ENCODE measurements at regions not wholly inside any gene's neighbourhood (a gene's known extent, or its start where the extent isn't known, plus 50 kb on each side); places are given as distances from the start of the nearest gene placed in this dataset.
A peak's percentile ranks its signal among the peaks of the same experiment; 100 is the strongest.

GRCh38 chr4:89482251-89482650, 174.7 kb upstream of the GPRIN3 start:
- no peak for ATAC-seq
- intact Hi-C loops (cut with DNase I), result no loop called here
- no peak for DNase-seq (ENCODE audit: low spot score)

DNA sequence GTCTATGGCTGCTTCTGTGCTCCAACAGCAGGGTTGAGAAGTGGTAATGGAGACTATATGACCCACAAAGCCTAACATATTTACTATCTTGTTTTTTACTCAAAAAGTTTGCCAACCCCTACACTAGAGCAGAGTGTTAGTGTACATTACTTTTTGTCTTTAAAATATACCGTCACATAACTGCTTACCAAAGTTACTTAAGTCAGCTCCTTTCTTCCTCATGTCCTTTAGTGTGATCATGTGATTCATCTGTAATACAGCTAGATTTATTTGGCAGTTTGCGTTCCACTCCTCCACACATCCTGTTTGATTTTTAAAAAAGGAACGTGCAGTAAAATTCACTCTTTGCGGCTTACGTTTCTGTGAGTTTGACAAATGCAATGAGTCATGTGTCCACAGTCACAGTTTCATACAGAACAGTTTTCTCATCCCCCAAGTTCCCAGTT, 162.4 kb upstream of the GPRIN3 start:
- ATAC-seq, result peak; percentile 76
- intact Hi-C loops (cut with DNase I), result no loop called here
- no peak for DNase-seq (ENCODE audit: low spot score)

- DNase-seq (ENCODE audit: low spot score), result no peak
- ATAC-seq, result peak; percentile 30
- intact Hi-C loops (cut with DNase I), result no loop called here
Observed at GRCh38 chr4:89469516-89469915, 161.9 kb upstream of the GPRIN3 start.

DNA sequence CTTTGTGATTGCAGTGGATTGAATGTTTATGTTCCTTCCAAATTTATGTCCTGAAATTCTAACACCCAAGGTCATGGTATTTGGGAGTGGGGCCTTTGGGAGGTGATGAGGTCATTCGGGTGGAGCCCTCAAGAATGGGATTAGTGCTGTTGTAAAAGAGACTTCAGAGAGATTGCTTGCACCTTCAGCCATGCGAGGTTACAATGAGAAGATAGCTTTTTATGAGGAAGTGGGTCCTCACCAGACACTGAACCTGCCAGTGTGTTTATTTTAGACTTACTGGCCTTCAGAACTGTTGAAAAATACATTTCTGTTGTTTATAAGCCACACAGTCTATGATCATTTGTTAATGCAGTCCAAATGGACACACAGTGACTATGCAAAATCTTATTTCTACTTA, 161.0 kb upstream of the GPRIN3 start:
- DNase-seq (ENCODE audit: low spot score), result no peak
- intact Hi-C loops (cut with DNase I), result no loop called here
- ATAC-seq, result no peak

GRCh38 chr4:89463341-89463740, 155.7 kb upstream of the GPRIN3 start:
- intact Hi-C loops (cut with DNase I), result no loop called here

GRCh38 chr4:89447543-89447942, 139.9 kb upstream of the GPRIN3 start:
- intact Hi-C loops (cut with DNase I), result no loop called here
- ATAC-seq (no peak), DNase-seq (ENCODE audit: low spot score) (no peak)

More at GRCh38 chr4:89463341-89463740, 155.7 kb upstream of the GPRIN3 start:
- DNase-seq (ENCODE audit: low spot score) (no peak), ATAC-seq (no peak)

DNA sequence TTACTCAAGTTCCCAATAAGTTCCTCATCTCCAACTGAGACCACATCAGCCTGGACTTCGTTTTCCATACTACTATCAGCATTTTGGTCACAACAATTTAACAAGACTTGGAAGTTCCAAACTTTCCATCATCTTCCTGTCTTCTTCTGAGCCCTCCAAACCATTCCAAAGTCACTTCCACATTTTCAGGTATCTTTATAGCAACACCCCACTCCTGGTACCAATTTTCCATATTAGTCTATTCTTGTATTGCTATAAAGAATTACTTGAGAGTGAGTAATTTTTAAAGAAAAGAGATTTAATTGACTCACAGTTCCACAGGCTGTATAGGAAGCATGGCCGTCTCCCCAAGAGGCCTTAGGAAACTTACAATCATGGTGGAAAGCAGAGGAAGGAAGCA, 138.6 kb upstream of the GPRIN3 start:
- intact Hi-C loops (cut with DNase I), result no loop called here
- ATAC-seq (no peak), DNase-seq (ENCODE audit: low spot score) (no peak)

DNA sequence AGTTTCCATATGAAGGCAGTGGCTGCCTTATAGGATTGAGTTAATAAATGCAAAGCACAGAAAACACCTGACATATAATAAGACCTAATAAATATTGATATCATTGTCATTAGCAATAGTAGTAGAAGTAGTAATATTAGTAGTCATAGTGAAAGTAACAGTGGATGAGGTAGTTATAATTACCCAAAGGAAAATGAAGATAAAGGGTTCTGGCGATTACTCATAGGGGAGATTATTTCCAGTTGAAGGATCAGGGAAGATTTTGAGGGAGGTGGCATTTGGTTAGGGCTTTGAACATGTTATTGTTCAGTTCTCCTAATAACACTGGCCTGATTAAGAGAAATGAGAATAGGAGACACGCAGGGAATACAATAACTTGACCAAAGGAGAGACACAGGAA, 131.9 kb upstream of the GPRIN3 start:
- DNase-seq (ENCODE audit: low spot score) (no peak), ATAC-seq (no peak)
- intact Hi-C loops (cut with DNase I), result loop anchor here (5.0 kb wide), 1 partner anchor 212 kb away; no protein-coding TSS in a partner anchor

- intact Hi-C loops (cut with DNase I), result loop anchor here (5.0 kb wide), 1 partner anchor 211 kb away; no protein-coding TSS in a partner anchor
- ATAC-seq (no peak), DNase-seq (ENCODE audit: low spot score) (peak; percentile 53)
Observed at GRCh38 chr4:89438102-89438831, 130.7 kb upstream of the GPRIN3 start.

DNA sequence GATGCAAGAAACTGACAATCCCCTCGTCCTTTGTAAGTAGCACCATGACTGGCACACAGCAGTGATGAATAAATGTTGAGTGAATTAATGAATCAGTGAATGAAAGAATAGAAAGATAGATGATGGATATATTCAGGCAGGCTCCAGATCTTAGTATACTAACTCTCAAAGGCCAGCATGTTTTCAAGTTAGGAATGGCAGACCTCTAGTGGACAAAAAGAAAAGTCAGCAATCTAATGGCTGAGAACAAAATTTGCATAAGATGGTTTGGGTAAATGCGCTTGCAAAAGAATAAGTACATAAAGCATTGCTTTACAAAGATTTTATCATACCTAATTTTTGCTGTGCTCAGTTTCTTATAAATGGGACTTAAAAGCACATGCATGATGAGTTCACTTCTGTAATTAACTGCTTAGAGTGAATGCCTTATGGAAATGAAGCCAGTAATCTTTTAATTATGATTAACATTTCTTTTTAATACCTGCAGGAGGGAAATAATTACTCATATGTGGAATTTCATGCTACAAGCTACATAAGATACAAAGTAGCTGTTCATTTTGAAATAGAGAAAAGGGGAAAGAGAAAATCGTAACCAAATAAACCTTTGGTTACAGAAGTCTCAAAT, 126.9 kb upstream of the GPRIN3 start:
- ATAC-seq (peak; percentile 74), DNase-seq (ENCODE audit: low spot score) (no peak)
- intact Hi-C loops (cut with DNase I), result no loop called here

- ATAC-seq (no peak), DNase-seq (ENCODE audit: low spot score) (no peak)
- intact Hi-C loops (cut with DNase I), result no loop called here
Observed at GRCh38 chr4:89427782-89428181, 120.2 kb upstream of the GPRIN3 start.

DNA sequence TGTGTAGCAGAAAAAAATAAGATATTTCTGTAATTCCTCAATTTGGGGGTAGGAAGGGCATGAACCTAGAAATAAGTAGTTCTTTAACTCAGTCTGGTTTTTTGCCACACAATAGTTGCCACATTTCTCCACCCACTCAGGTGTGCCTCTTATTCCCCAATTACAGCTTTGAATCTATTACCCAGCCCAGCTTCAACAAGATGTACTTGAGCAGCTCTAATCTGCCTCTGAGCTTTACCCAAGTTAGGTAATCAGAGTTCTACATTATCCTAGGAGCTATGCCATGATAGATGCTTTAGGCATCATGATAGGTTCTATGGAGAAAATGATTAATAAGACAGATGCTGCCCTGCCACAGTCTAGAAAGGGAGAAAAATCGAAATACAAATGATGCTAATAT, 117.4 kb upstream of the GPRIN3 start:
- intact Hi-C loops (cut with DNase I), result no loop called here
- DNase-seq (ENCODE audit: low spot score) (no peak), ATAC-seq (no peak)

DNA sequence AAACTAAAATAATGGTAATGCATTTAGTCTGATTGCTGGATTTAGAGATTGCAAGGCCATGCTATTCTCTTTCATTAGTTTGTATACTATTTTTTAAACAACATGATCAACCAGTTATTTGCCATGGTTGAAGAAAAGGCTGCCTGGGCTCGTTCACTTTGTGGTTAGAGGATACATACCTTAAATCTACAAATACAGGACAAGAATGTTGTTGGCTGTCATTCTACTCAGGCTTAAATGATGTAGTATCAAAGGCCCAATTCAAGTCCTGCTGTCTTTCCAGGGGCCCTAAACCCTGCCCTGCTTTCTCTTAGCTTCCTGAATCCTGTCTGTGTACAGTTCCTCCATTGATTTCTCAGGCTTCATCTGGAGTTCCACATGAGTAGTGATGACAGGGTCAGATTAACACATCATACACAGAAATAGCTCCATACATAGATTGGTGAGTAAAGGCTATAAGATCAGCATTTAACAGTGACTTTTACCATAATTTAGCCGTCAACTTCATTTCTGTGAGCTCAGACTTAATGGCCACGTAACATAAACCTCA, 114.9 kb upstream of the GPRIN3 start:
- ATAC-seq (no peak), DNase-seq (ENCODE audit: low spot score) (no peak)
- intact Hi-C loops (cut with DNase I), result no loop called here

DNA sequence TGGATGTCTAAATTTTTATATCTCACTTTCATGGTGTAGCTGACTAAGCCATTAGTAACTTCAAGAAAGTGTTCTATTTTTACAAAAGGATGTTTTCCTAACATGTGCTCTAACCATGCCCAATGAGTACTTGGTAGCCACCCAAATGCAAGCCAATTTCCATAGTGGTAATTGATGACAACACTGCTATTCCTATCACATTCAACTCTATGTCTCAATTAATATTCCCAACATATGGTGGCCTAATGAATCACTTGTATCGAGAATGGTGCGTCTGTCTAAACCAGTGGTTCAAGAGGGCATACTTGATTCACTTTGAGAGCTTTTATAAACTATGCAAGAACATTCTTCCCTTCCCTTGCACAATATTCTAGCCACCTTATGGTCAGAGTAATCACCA, 112.9 kb upstream of the GPRIN3 start:
- intact Hi-C loops (cut with DNase I), result no loop called here
- DNase-seq (ENCODE audit: low spot score), result no peak
- no peak for ATAC-seq

DNA sequence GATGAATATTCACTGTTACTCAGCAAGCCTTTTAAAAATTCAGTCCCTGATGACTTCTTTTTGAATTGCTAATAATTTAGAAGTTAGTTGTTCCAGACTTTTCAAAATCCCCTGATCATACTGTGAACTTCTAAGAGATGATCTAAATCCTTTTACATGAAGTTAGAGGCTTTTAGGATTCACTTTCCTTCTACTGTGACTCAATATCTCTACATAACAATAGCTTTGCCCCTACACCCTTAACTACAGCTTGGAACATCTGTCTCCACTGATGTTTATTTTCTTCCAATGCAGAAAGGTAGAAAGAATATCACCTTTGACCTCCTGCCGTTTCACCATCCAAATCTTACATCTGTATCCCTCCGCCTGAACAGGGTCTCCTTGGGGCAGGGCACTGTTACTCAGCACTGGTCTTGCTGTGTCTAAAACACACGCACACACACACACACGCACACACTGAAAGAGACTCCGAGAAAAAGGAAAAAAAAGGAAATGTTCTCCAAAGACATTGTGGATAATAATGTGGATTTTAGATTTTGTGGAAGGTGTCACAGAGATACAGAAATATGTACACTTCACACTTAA, 111.6 kb upstream of the GPRIN3 start:
- DNase-seq (ENCODE audit: low spot score) (no peak), ATAC-seq (no peak)
- intact Hi-C loops (cut with DNase I), result no loop called here

- intact Hi-C loops (cut with DNase I), result no loop called here
- no peak for DNase-seq (ENCODE audit: low spot score)
- no peak for ATAC-seq
Observed at GRCh38 chr4:89416960-89417359, 109.4 kb upstream of the GPRIN3 start.

DNA sequence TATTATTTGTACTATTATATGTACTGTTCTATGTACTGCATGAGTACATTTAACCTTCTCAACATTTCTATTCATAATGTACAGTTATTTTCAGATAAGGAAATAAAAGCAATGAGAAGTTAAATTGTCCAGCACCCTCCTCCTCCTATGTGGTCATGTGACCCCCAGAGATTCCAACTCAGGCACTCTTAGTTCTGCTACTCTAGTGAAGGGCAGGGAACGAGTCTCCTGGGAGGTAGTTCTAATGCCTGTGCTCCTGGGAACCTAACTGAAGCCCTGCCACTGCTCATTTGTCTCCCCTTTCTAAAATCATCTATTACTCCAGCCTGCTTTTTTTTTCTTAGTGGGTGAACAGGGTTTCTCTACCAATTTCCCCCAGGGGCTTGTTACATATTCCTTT, 105.9 kb upstream of the GPRIN3 start:
- peak; percentile 45 for ATAC-seq
- no peak for DNase-seq (ENCODE audit: low spot score)
- intact Hi-C loops (cut with DNase I), result no loop called here

GRCh38 chr4:89411539-89412309, 104.1 kb upstream of the GPRIN3 start:
- no peak for DNase-seq (ENCODE audit: low spot score)
- intact Hi-C loops (cut with DNase I), result no loop called here
- peak; percentile 67 for ATAC-seq

- intact Hi-C loops (cut with DNase I), result no loop called here
- ATAC-seq, result no peak
- no peak for DNase-seq (ENCODE audit: low spot score)
Observed at GRCh38 chr4:89410687-89411086, 103.1 kb upstream of the GPRIN3 start.
